ENCODE measurements at regions not wholly inside any gene's neighbourhood (a gene's known extent, or its start where the extent isn't known, plus 50 kb on each side); places are given as distances from the start of the nearest gene placed in this dataset.

DNA sequence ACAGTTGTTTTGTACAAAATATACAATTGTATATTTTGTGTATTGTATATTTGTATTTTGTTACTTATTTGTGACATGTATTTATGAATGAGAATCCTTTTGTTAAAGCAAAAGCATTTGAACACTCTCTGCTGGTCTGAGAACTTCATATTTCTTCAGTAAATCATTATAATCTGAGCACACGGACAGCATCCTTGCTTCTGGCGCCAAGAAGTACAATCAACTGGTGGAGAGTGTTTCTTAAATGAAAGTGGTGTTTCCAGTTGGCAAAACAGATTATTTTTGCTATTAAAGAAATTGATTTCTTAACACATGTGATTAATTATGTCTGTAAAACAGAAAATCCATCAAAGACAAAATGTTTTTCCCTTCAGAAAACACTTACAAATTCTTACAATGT lies 95.1 kb upstream of the COPS8 start:
- H3K4me3 Mint-ChIP-seq: no peak overlapping the region
- H3K27me3 Mint-ChIP-seq (ENCODE audit: low read depth): no peaks in the 10 kb centered on the region
- peaks cover 2% of the 10 kb centered on the region for H3K36me3 Mint-ChIP-seq (ENCODE audit: low read depth)
- peaks cover 3% of the 10 kb centered on the region for H3K9me3 Mint-ChIP-seq
- no peak for DNase-seq (ENCODE audit: low read depth, low spot score)
- no peak overlapping the region for H3K27ac Mint-ChIP-seq (ENCODE audit: unreplicated experiment)
- H3K4me1 Mint-ChIP-seq: peaks cover 24% of the 10 kb centered on the region
- TF ChIP-seq, protein P1, sequence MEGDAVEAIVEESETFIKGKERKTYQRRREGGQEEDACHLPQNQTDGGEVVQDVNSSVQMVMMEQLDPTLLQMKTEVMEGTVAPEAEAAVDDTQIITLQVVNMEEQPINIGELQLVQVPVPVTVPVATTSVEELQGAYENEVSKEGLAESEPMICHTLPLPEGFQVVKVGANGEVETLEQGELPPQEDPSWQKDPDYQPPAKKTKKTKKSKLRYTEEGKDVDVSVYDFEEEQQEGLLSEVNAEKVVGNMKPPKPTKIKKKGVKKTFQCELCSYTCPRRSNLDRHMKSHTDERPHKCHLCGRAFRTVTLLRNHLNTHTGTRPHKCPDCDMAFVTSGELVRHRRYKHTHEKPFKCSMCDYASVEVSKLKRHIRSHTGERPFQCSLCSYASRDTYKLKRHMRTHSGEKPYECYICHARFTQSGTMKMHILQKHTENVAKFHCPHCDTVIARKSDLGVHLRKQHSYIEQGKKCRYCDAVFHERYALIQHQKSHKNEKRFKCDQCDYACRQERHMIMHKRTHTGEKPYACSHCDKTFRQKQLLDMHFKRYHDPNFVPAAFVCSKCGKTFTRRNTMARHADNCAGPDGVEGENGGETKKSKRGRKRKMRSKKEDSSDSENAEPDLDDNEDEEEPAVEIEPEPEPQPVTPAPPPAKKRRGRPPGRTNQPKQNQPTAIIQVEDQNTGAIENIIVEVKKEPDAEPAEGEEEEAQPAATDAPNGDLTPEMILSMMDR (conservative IDR thresholded peaks at IDR 0.05): no peak

DNA sequence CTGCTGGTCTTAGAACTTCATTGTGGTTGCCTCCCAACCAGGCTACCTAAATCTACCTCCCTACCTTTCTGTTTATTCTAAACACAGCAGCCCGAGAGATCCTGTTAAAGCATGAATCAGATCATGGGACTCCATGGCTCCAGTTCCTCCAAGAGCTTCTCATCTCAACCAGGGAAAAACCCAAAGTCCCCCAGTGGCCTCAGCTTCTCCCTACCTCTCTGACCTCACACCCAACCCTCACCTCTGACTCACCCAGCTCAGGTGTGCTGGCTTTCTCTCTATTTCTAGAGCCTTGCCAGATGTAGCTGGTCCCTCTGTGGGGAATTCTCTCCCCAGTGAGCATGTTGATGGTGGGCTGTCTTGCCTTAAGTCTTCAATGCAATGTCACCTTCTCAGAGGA lies 93.8 kb upstream of the COPS8 start:
- no peaks in the 10 kb centered on the region for H3K27me3 Mint-ChIP-seq (ENCODE audit: low read depth)
- peaks cover 24% of the 10 kb centered on the region for H3K4me1 Mint-ChIP-seq
- no peak for DNase-seq (ENCODE audit: low read depth, low spot score)
- H3K36me3 Mint-ChIP-seq (ENCODE audit: low read depth): peaks cover 2% of the 10 kb centered on the region
- H3K27ac Mint-ChIP-seq (ENCODE audit: unreplicated experiment): no peak overlapping the region
- no peak overlapping the region for H3K4me3 Mint-ChIP-seq
- peaks cover 3% of the 10 kb centered on the region for H3K9me3 Mint-ChIP-seq
- TF ChIP-seq, protein P1 (conservative IDR thresholded peaks at IDR 0.05): no peak

DNA sequence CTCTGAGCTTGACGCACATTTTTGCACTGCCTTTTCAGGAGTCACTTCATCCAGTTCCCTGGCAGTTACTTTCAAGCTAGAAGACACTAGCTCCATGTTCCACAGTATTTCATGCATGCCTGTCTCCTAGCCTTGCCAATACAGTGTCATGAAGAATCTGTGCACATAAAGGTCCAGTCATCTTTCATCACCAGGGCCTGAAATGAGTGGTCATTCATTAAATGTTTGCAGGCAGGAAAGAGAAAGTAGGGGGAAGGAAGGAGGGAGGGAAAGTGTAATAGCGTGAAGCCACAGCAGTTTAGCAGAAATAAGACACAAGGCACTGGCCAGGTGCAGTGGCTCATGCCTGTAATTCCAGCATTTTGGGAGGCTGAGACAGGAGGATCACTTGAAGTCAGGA lies 92.4 kb upstream of the COPS8 start:
- Mint-ChIP-seq H3K9me3 (peaks cover 3% of the 10 kb centered on the region), H3K4me1 (peaks cover 25% of the 10 kb centered on the region)
- no peak for DNase-seq (ENCODE audit: low read depth, low spot score)

DNA sequence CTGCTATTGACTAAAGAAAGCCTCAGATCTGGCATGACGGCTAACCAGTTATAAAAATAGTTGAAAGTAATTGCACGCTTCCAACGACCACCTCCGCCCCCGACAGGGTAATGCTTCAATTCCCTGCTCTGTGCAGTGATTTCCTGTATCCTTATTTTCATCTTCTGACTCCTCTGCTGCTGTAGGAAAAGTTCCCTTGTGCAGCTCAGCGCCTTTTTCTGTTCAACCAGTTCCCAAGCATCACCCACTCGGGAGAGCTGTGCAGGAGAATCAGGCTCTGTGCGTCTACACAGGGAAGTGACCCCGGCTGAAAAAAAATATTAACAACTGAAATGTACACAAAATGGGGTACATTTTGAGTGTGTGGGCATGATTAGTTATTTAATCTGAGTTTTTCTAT lies 91.3 kb upstream of the COPS8 start:
- Mint-ChIP-seq H3K27ac (ENCODE audit: unreplicated experiment) (no peak overlapping the region), H3K4me3 (no peak overlapping the region), H3K36me3 (ENCODE audit: low read depth) (peaks cover 2% of the 10 kb centered on the region), H3K4me1 (peaks cover 18% of the 10 kb centered on the region), H3K9me3 (peaks cover 6% of the 10 kb centered on the region), H3K27me3 (ENCODE audit: low read depth) (no peaks in the 10 kb centered on the region)
- TF ChIP-seq, protein P1 (conservative IDR thresholded peaks at IDR 0.05): no peak
- DNase-seq (ENCODE audit: low read depth, low spot score): no peak

More for the DNA sequence above, 92.4 kb upstream of the COPS8 start:
- Mint-ChIP-seq H3K4me3 (no peak overlapping the region), H3K27ac (ENCODE audit: unreplicated experiment) (no peak overlapping the region), H3K27me3 (ENCODE audit: low read depth) (no peaks in the 10 kb centered on the region), H3K36me3 (ENCODE audit: low read depth) (no peaks in the 10 kb centered on the region)
- TF ChIP-seq, protein P1 (conservative IDR thresholded peaks at IDR 0.05): no peak

DNA sequence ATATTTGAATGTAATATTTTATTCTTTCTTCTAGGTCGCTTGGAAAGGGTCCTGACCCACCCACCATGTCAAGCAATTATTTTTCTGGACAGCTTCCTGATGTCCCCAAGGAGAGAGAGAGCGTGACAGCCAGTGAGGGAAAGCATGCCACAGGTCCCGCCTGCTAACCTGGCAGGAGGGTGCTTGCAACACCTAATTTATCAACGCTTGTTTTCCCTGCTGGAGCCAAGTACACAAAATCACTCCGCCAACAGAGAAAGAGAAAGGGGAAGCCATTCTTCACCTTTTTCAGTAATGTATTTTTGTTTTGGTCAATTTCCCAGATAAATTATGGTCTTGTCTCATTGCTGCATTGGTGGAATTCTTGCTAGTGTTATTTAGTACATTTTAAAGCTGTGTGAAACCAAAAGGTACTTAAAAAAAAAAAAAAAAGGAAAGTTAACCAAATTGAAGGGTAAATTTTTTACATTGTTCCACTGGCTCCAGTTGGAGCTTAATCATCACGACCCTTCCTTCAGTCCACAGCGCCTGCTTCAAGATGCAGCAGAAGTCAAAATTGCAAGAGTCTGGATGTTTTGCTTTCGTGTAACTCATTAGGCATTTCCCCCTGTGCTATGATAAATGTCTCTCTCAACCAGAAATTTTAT lies 88.5 kb upstream of the COPS8 start:
- DNase-seq (ENCODE audit: low read depth, low spot score): no peak
- TF ChIP-seq, protein P1 (conservative IDR thresholded peaks at IDR 0.05): no peak
- Mint-ChIP-seq H3K4me1 (peaks cover 18% of the 10 kb centered on the region), H3K4me3 (no peak overlapping the region), H3K9me3 (peaks cover 5% of the 10 kb centered on the region), H3K36me3 (ENCODE audit: low read depth) (peaks cover 2% of the 10 kb centered on the region), H3K27ac (ENCODE audit: unreplicated experiment) (no peak overlapping the region), H3K27me3 (ENCODE audit: low read depth) (no peaks in the 10 kb centered on the region)

All from neural crest cell (in vitro differentiated cells).